ENCODE measurements at regions not wholly inside any gene's neighbourhood (a gene's known extent, or its start where the extent isn't known, plus 50 kb on each side); places are given as distances from the start of the nearest gene placed in this dataset.

DNA sequence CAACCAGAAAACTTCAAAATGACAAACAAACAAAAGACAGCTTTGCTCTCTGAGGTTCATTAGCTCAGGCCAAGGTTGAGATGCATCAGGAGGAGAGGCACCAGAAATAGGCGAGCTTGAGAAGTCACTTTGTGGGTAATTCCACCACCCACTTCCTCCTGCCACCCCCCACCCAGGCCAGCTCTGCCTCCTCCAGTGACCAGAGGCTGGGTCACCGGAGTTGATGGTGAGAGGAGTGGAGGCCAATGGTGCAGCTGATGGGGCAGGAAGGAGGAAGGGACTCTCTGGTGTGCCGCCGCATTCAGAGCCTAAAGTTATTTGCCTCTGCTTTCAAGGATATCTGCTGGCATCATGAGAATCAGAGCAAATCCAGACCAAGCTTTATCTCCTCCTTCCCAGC, 73.8 kb upstream of the ASTN2 start:
- DNase-seq (ENCODE audit: low read depth in 4 of 4, low spot score in 3 of 4) = no peak

DNA sequence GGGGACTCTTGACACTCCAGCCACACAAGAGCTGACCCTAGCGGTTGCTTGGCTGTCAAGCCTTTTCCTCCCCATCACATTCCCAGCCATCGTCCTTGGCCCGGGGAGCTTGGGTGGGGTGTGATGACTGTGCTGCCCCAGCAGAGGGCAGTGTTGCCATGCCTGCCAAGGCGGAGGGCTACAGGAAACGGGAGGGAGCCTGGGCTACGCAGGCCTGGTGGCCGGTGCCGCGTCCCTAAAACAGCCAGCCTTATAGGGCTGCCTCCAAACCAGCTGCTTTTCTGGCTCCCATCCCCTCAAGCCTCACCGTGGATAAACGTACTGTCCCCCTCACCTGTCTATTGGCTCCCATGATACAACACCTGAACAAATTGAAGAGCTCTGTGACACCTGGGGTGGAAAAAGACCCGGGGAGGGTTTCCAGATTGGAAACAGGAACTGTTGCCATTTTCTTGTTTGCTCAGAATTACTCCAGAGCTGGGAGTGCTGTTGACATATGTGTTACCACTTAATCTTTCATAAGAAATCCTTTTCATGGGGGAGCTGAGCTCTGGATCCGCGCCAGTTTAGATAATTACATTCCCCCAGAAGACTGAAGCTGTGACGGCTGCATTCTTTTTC, 72.8 kb upstream of the ASTN2 start:
- peak; percentile 55 to 65 (median 59) for DNase-seq (ENCODE audit: low read depth in 4 of 4, low spot score in 3 of 4)

DNA sequence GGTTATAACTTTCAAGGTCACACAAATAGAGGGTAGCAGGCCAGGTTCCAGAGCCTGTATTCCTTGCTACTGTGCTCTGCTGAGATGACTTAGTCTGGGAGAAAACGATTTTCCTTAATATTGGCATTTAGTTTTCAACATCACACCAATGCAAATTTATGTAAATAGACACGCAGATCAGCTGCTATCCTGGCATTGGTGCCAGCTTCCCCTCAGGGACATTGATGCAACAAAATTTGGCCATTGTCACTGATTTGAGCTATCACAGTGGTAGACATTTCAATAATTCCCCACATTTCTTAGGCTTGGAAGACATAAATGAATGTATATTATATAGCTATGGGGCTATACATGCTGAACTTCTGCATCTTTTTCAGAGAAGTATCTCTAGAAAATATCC, 71.6 kb upstream of the ASTN2 start:
- DNase-seq (ENCODE audit: low read depth in 4 of 4, low spot score in 3 of 4) = no peak

DNA sequence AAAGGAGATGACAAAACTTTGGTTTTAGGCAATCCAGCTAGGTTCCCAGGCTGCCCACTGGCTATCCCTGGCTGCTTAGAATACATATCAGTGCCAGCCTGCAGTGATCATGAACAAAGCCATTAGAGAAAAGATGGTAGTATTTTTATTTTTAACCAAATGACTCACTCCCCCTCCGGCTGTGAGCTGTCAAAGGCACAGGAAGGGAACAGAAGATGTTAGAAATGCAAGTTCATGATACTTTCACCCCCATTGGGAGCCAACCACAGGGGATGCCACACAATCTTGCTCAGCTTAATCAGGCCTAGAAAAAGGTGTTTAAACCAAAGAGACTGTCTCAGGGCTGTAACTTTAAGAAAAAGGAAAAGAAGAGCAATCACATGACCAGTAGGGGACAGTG, 70.3 kb upstream of the ASTN2 start:
- no peak for DNase-seq (ENCODE audit: low read depth in 4 of 4, low spot score in 3 of 4)

DNA sequence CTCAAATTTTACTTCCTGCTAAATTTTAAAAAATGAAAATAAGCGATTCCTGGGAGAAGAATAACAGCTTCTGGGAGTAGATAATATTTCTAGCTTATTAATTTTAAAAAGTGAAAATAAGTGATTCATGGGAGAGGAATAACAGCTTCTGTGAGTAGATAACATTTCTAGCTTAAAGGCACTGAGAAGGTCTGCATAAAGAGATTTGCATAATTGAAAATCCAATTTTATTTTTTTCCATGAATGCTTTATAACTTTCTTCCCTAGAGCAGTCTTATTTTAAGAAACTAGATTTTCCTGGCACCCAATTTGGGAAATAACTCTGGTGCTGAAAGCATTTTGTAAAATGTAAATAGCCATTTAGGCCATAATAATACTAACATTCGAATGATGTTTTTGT, 65.9 kb upstream of the ASTN2 start:
- no peak for DNase-seq (ENCODE audit: low read depth in 4 of 4, low spot score in 3 of 4)

DNA sequence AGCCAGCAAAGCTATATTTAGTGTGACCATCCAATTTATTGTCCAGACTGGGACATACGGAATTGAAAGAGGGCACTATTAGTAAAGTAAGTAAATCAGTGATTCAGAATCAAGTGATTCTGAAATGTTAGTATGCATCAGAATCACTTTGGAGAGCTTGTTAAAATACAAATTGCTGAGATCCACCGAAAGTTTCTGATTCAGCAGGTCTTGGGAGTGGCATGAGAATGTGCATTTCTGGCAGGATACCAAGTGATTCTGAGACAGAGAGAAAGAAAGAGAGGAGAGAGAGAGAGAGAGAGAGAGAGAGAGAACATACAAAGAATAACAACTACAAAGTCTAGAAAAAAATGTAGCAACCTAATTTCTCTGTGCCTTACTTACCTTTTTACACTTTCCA, 65.4 kb upstream of the ASTN2 start:
- DNase-seq (ENCODE audit: low read depth in 4 of 4, low spot score in 3 of 4) = no peak

DNA sequence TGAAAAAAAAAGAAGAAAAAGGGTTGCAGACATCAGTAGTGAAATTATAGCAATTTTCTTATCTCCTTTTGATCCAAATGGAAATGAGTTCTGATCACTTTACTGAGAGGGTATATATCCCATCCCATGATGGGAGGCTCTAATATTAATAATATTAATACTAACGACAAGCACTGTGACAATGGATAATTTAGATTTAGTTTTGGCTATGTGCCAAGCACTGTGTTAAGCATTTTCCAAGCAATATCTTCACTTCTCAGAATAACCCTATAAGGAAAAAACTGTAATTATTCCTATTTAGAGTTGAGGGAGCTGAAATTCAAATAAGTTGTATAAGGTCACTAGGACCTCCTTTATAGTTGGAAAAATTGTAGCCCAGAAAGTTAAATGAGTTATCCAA, 58.4 kb upstream of the ASTN2 start:
- no peak for DNase-seq (ENCODE audit: low read depth in 4 of 4, low spot score in 3 of 4)

DNA sequence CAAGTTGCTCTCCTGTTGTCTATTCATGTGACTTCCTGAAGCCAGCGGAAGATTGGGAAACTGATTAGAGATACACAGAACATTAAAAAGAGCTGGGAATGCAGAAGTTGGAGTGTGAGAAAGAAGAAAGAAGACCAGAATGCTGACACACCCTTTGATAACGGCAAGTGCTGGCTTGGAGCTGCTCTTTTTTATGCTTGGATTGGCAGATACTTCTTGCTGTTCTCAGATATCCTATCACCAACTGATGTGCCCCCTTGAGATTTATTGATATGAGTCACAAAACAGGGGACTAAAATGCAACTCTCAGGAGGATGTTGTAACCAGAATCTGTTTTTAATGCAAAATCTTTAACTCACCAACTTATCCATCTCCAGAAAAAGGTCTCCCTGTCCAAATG, 56.0 kb upstream of the ASTN2 start:
- no peak for DNase-seq (ENCODE audit: low read depth in 4 of 4, low spot score in 3 of 4)

DNA sequence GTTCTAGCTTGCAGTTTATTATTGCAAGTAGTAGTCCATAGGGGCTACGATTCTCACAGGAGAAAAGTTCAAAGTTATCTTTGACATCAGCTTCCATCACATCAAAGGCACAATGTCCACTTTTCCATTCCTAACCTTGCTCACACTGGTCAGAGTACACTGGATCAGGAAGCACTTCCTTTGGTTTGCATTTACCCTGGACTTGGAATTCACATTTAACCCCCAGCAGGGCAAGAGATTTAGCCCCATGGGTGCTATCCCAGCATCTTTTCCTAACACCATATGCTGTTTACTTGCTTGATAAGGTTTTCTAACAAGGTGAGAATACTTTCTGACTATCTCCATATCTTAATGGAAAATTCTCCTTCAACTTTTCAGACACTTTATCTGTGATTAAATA, 55.6 kb upstream of the ASTN2 start:
- no peak for DNase-seq (ENCODE audit: low read depth in 4 of 4, low spot score in 3 of 4)

DNA sequence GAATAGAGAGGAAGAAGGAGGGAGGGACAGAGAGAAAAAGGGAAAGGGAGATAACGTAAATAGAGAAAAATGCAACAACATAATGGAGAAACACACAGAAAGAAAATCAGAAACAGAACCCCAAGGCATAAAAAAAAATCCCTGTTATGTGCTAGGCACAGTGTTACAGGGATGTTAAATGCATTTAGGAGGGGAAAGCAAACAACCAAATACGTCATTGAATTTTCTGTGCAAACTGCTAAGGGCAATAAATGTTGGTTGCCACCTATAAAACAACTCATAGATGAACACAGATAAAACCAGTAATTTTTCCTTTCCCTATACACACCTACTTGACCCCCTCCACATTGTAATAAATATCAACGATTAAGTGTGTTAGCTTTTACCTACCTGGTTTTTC, 51.3 kb upstream of the ASTN2 start:
- no peak for DNase-seq (ENCODE audit: low read depth in 4 of 4, low spot score in 3 of 4)

DNA sequence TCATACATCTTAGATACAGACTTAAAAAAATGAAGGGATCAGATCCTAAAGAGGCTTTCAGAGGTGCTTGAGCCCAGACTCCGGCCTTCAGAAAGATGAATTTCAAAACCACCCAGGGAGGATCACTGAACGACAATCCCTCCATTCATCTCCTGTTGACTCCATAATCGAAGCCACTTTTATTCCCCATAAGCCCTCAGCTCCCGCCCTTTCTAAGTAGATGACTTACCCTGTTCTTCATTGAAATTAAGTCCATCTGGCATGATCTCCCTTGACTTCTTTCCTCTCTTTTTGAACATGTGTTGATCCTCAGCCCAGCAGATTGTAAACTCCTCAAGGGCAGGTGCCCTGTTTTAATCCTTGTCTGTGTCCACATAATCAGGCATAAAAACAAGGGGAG, 50.8 kb upstream of the ASTN2 start:
- DNase-seq (ENCODE audit: low read depth in 4 of 4, low spot score in 3 of 4) = no peak

DNA sequence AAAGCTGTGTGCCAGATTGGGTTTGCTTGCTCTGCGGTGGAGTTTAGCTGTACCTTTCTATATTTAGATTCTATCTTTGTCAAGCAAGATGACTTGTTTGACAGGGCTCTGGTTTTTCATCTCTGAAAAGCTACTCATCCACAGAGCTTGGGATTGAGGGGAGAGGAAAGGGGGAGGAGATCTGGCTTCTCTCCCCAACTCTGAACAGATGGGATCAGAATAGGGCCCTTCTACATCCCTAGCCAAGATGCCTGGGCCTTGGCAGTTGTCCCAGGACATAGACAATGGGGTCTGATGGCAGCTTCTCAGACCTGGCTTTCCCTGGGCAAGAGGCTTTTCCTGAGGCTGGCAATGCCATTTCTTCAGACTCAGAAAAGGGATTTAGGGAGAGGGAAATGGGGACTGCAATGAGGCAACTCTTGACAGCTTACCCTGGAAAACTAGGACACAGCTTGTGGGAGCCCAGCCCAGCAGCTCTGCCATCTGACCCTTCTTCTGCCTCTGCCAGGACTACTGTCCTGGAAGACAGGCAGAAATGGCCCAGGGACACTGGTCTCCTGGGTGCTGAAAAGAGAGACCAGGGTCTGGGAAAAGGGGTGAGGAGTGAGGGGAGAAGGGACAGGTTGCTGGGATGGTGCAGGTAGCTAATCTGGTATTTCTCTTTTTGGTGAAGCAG, 50.2 kb upstream of the ASTN2 start:
- DNase-seq (ENCODE audit: low read depth in 4 of 4, low spot score in 3 of 4) = no peak
